GM12878 (cell line): ENCODE measurements at regions not wholly inside any gene's neighbourhood (a gene's known extent, or its start where the extent isn't known, plus 50 kb on each side); places are given as distances from the start of the nearest gene placed in this dataset.

Experiments used
- ATAC-seq: fragments of 200-7000 bp; cut with Tn5 transposase; 3 replicates; pipeline ENCODE4 v1.9.1; 2020; ENCODE audit warnings: mild to moderate bottlenecking, moderate library complexity
- BruUV-seq: library from RNA; stranded (reverse); fragments of 400-500 nt; replicated peaks from 2 replicates; lab custom pipeline; 2021; lab: Mats Ljungman, UMichigan
- CTCF ChIA-PET: fragments of 300-600 bp; sonication (Branson Sonifier 250); formaldehyde crosslinking; extraction: SDS; loops from one replicate; lab custom pipeline; 2021; ENCODE audit warnings: inconsistent platforms; lab: Yijun Ruan, JAX
- POLR2A ChIA-PET: fragments of 350-600 bp; formaldehyde crosslinking; extraction: SDS; loops from one replicate; lab custom pipeline; 2021; ENCODE audit warnings: inconsistent platforms; lab: Charles Lee
- RAD21 ChIA-PET: fragments of 300-600 bp; sonication (Branson Sonifier 250); formaldehyde crosslinking; loops from one replicate; lab custom pipeline; 2023; ENCODE audit warnings: antibody characterized with exemption; ENCODE audit not compliant: unreplicated experiment; lab: Charles Lee
- SMC1A ChIA-PET: fragments of 300-600 bp; sonication (Branson Sonifier 250); formaldehyde crosslinking; loops from one replicate; lab custom pipeline; 2023; ENCODE audit not compliant: unreplicated experiment, uncharacterized antibody; lab: Charles Lee
- DNase-seq: peaks from one replicate; pipeline ENCODE4 v3.0.0-alpha.2; 2011; ENCODE audit warnings: low read depth, low spot score
- FAIRE-seq: peaks from 3 replicates; lab custom pipeline; 2011; peaks lifted over from hg19 to GRCh38; lab: Jason Lieb, UNC
- H2AFZ ChIP-seq: 2 replicates; pipeline ENCODE4 v1.6.0; 2011; ENCODE audit warnings: low read depth, low read length, control low read depth; ENCODE audit not compliant: control insufficient read depth
- H3K27ac ChIP-seq: 2 replicates; pipeline ENCODE4 v1.5.1; 2011; ENCODE audit warnings: control low read depth; ENCODE audit not compliant: control insufficient read depth, insufficient read depth
- H3K27me3 ChIP-seq, 2 experiments: replicated peaks in 1 of 2; 2 replicates each; pipeline versions ENCODE4 v1.6.0 to v1.6.1; 2011; ENCODE audit warnings: low read length in 1 of 2; ENCODE audit not compliant: control insufficient read depth in 2 of 2, insufficient read depth in 2 of 2
- H3K36me3 ChIP-seq, 2 experiments: 2 replicates each; pipeline ENCODE4 v1.5.1; 2011; ENCODE audit warnings: low read length in 1 of 2; ENCODE audit not compliant: control insufficient read depth in 2 of 2, insufficient read depth in 2 of 2
- H3K4me1 ChIP-seq: 2 replicates; pipeline ENCODE4 v1.6.1; 2011; ENCODE audit warnings: mild to moderate bottlenecking, low read length, moderate library complexity, mixed read lengths; ENCODE audit not compliant: control insufficient read depth, insufficient read depth
- H3K4me2 ChIP-seq: 2 replicates; pipeline ENCODE4 v1.6.0; 2011; ENCODE audit warnings: control low read depth; ENCODE audit not compliant: control insufficient read depth, insufficient read depth
- H3K4me3 ChIP-seq: fragments of 200-600 bp; sonication (generic); 2 replicates; pipeline ENCODE4 v1.5.1; 2016
- H3K79me2 ChIP-seq: 2 replicates; pipeline ENCODE4 v1.6.0; 2011; ENCODE audit warnings: low read length; ENCODE audit not compliant: control insufficient read depth, insufficient read depth
- H3K9ac ChIP-seq: 2 replicates; pipeline ENCODE4 v1.8.0; 2011; ENCODE audit warnings: low read length, control low read depth, mixed read lengths; ENCODE audit not compliant: control insufficient read depth, insufficient read depth
- H3K9me3 ChIP-seq: replicated peaks from 3 replicates; pipeline ENCODE4 v1.5.1; 2011; ENCODE audit warnings: mild to moderate bottlenecking, low read length; ENCODE audit not compliant: control insufficient read depth, insufficient read depth
- H4K20me1 ChIP-seq: 2 replicates; pipeline ENCODE4 v1.6.0; 2011; ENCODE audit not compliant: control insufficient read depth, insufficient read depth
- BMI1 ChIP-seq: fragments of 450-650 bp; IDR thresholded peaks from 2 replicates; pipeline ENCODE4 v1.6.1; 2016; ENCODE audit warnings: mild to moderate bottlenecking, moderate library complexity, borderline replicate concordance
- BRCA1 ChIP-seq: IDR thresholded peaks from 2 replicates; pipeline ENCODE4 v1.6.1; 2011; ENCODE audit warnings: low read depth, low read length, improper control_type of control experiment
- CREB1 ChIP-seq: IDR thresholded peaks from 2 replicates; pipeline ENCODE4 v1.6.1; 2012; ENCODE audit warnings: low read depth, mild to moderate bottlenecking, inconsistent platforms
- CREM ChIP-seq: IDR thresholded peaks from 2 replicates; pipeline ENCODE4 v1.6.1; 2014; ENCODE audit warnings: antibody characterized with exemption, low read depth
- EZH2 ChIP-seq: IDR thresholded peaks from 2 replicates; pipeline ENCODE4 v1.6.1; 2012; ENCODE audit warnings: low read depth, mild to moderate bottlenecking, control low read depth, inconsistent platforms, low read length, borderline replicate concordance; ENCODE audit not compliant: control insufficient read depth
- NFIC ChIP-seq: IDR thresholded peaks from 2 replicates; pipeline ENCODE4 v1.6.1; 2012; ENCODE audit warnings: low read depth, mild to moderate bottlenecking, inconsistent platforms, low read length, moderate library complexity
- NR2F1 ChIP-seq: fragments of 450-650 bp; conservative IDR thresholded peaks from 2 replicates; pipeline ENCODE4 v1.6.1; 2017; ENCODE audit warnings: mild to moderate bottlenecking
- RBBP5 ChIP-seq: fragments of 200-600 bp; sonication (generic); conservative IDR thresholded peaks from 2 replicates; pipeline ENCODE4 v1.6.1; 2016
- SMAD1 ChIP-seq: fragments of 450-650 bp; IDR thresholded peaks from 2 replicates; pipeline ENCODE4 v1.6.1; 2018; ENCODE audit warnings: mild to moderate bottlenecking, low read depth; ENCODE audit not compliant: partially characterized antibody
- SMARCA5 ChIP-seq: fragments of 450-650 bp; IDR thresholded peaks from 2 replicates; pipeline ENCODE4 v1.6.1; 2017; ENCODE audit warnings: mild to moderate bottlenecking
- ZBED1 ChIP-seq: IDR thresholded peaks from 2 replicates; pipeline ENCODE4 v1.6.1; 2016; ENCODE audit warnings: borderline replicate concordance
- WGBS: methylation state at CpG from one replicate; pipeline ENCODE4 v1.1.6; 2016; ENCODE audit warnings: low lambda C conversion rate; ENCODE audit not compliant: insufficient replicate concordance, insufficient coverage; ENCODE audit errors: missing lambda C conversion rate; 5-methylcytosine and 5-hydroxymethylcytosine counted together
- in situ Hi-C: fragments of 300-500 bp; cut with MboI; formaldehyde crosslinking; loops from 9 replicates; pipeline ENCODE4 v1.14.3; 2018; ENCODE audit warnings: mixed read lengths
- intact Hi-C: fragments of 100-400 bp; cut with micrococcal nuclease; formaldehyde crosslinking; loops from one replicate; pipeline ENCODE4 v1.14.2; 2022; ENCODE audit not compliant: unreplicated experiment
- TF ChIP-seq, protein P1 (sequence below): IDR thresholded peaks from 2 replicates; pipeline ENCODE4 v1.6.1; 2012; ENCODE audit warnings: low read depth, low read length, improper control_type of control experiment
- TF ChIP-seq, protein P2 (sequence below): fragments of 150-350 bp; IDR thresholded peaks from 2 replicates; pipeline ENCODE4 v1.6.1; 2014; ENCODE audit warnings: mild to moderate bottlenecking, low read depth, low read length
- TF ChIP-seq, protein P3 (sequence below): IDR thresholded peaks from 2 replicates; pipeline ENCODE4 v1.6.1; 2011; ENCODE audit warnings: borderline replicate concordance, low read depth, mild to moderate bottlenecking, moderate library complexity, mixed read lengths, low read length; ENCODE audit not compliant: insufficient read depth; ENCODE audit errors: extremely low read length
- TF ChIP-seq, protein P4 (sequence below): IDR thresholded peaks from 2 replicates; pipeline ENCODE4 v1.6.1; 2011; ENCODE audit warnings: low read depth, mild to moderate bottlenecking, low read length, moderate library complexity, borderline replicate concordance; ENCODE audit errors: extremely low read depth

GRCh38 chr17:70984873-70985272 is 815.5 kb downstream of the KCNJ2 start:
- in situ Hi-C loops (no loop called here), intact Hi-C loops (no loop called here)
- WGBS: 63% methylated on average over 3 of the region's 3 CpGs
- Histone ChIP-seq H3K79me2 (no peaks in the 10 kb centered on the region), H2AFZ (no peak overlapping the region), H4K20me1 (no peaks in the 10 kb centered on the region), H3K9me3 (no peaks in the 10 kb centered on the region; the same call in 2 of the 3 replicates), H3K4me2 (no peak overlapping the region), H3K9ac (no peak overlapping the region), H3K27me3 (no peaks in the 10 kb centered on the region), H3K36me3 (no peaks in the 10 kb centered on the region), H3K27ac (no peak overlapping the region), H3K4me1 (no peaks in the 10 kb centered on the region), H3K4me3 (no peak overlapping the region)
- RAD21 ChIA-PET: no interaction called here
- DNase-seq (no peak), FAIRE-seq (no peak), ATAC-seq (no peak)
- SMC1A ChIA-PET: no interaction called here
- CTCF ChIA-PET: no interaction called here
- POLR2A ChIA-PET: no interaction called here
- TF ChIP-seq CREB1 (no peak), SMARCA5 (no peak)
- TF ChIP-seq, protein P1, sequence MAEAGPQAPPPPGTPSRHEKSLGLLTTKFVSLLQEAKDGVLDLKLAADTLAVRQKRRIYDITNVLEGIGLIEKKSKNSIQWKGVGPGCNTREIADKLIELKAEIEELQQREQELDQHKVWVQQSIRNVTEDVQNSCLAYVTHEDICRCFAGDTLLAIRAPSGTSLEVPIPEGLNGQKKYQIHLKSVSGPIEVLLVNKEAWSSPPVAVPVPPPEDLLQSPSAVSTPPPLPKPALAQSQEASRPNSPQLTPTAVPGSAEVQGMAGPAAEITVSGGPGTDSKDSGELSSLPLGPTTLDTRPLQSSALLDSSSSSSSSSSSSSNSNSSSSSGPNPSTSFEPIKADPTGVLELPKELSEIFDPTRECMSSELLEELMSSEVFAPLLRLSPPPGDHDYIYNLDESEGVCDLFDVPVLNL: no peak
- no TSS peak for BruUV-seq

DNA sequence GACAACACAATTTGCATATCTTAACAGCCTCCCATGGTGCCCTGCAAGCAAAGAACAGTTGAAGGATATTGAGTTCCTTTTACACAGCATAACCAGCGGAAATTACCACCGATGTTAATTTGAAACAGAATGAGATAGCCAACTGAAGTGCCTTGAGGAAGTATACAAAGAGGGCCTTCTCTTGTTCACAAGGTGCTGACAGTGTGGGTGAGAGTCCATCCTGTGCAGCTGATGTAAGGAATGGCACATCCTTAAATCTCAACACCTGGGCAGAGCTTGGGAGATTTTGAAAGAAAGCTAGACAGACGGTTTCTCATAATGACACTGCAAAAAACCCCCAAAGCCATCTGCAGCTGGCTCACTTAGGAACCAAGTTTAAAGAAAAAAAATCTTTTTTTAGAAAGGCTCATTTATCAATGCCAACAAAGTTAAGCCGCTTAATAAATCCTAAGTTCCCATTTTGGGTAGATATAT is 818.6 kb downstream of the KCNJ2 start:
- Histone ChIP-seq H2AFZ (peak overlapping the region; percentile 45; the same call in 1 of the 2 replicates), H3K36me3 (no peaks in the 10 kb centered on the region), H3K27ac (0 out of 2 replicates have a peak overlapping the region, but pooled peaks have one; percentile 12), H4K20me1 (no peaks in the 10 kb centered on the region), H3K4me1 (no peaks in the 10 kb centered on the region), H3K79me2 (no peaks in the 10 kb centered on the region), H3K4me3 (no peak overlapping the region), H3K9ac (no peak overlapping the region), H3K9me3 (no peaks in the 10 kb centered on the region; the same call in 2 of the 3 replicates), H3K27me3 (no peaks in the 10 kb centered on the region), H3K4me2 (no peak overlapping the region)
- FAIRE-seq (no peak), ATAC-seq (peak; percentile 89), DNase-seq (peak; percentile 4)
- BruUV-seq: no TSS peak
- ChIA-PET RAD21 (no interaction called here), CTCF (no interaction called here), POLR2A (no interaction called here), SMC1A (interaction anchor here (0.6 kb wide), 1 partner anchor 852 kb away, joined by 3 read pairs; no protein-coding TSS in a partner anchor)
- intact Hi-C loops (no loop called here), in situ Hi-C loops (no loop called here)
- 10% methylated on average over 4 of the region's 4 CpGs for WGBS
- TF ChIP-seq NR2F1 (0 out of 2 replicates have a peak, but pooled peaks have one; percentile 16), EZH2 (no peak), BRCA1 (no peak), SMAD1 (no peak), RBBP5 (no peak), NFIC (peak; percentile 74), CREM (peak; percentile 55; the same call in 1 of the 2 replicates), BMI1 (no peak), ZBED1 (0 out of 2 replicates have a peak, but pooled peaks have one; percentile 27)
- TF ChIP-seq, protein P2, sequence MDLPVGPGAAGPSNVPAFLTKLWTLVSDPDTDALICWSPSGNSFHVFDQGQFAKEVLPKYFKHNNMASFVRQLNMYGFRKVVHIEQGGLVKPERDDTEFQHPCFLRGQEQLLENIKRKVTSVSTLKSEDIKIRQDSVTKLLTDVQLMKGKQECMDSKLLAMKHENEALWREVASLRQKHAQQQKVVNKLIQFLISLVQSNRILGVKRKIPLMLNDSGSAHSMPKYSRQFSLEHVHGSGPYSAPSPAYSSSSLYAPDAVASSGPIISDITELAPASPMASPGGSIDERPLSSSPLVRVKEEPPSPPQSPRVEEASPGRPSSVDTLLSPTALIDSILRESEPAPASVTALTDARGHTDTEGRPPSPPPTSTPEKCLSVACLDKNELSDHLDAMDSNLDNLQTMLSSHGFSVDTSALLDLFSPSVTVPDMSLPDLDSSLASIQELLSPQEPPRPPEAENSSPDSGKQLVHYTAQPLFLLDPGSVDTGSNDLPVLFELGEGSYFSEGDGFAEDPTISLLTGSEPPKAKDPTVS: no peak
- TF ChIP-seq, protein P3, sequence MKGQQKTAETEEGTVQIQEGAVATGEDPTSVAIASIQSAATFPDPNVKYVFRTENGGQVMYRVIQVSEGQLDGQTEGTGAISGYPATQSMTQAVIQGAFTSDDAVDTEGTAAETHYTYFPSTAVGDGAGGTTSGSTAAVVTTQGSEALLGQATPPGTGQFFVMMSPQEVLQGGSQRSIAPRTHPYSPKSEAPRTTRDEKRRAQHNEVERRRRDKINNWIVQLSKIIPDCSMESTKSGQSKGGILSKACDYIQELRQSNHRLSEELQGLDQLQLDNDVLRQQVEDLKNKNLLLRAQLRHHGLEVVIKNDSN: no peak
- TF ChIP-seq, protein P4, sequence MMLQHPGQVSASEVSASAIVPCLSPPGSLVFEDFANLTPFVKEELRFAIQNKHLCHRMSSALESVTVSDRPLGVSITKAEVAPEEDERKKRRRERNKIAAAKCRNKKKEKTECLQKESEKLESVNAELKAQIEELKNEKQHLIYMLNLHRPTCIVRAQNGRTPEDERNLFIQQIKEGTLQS: no peak
